ENCODE measurements at regions not wholly inside any gene's neighbourhood (a gene's known extent, or its start where the extent isn't known, plus 50 kb on each side); places are given as distances from the start of the nearest gene placed in this dataset.

DNA sequence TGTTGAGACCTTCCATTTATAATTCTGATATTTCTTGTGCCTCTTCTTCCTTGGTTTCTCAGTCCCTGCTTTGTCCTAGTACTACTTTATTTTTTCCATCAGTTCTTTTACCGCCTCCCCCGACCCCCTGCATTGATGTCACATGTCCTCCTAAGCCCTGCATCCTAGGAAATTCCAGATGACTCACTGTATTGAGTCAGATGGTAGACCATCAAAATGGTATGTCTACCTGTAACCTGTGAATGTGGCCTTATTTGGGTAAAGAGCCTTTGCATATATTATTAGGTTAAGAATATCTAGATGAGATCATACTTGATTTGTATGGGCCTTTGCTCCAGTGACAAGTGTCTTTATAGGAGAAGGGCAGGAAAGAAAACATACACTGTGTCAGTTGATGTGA is 515.3 kb upstream of the CA10 start:
- no peak overlapping the region for H3K4me3 ChIP-seq (ENCODE audit: low read depth, low read length)
- DNase-seq (ENCODE audit: low read depth) = no peak
- TF ChIP-seq, protein P1, sequence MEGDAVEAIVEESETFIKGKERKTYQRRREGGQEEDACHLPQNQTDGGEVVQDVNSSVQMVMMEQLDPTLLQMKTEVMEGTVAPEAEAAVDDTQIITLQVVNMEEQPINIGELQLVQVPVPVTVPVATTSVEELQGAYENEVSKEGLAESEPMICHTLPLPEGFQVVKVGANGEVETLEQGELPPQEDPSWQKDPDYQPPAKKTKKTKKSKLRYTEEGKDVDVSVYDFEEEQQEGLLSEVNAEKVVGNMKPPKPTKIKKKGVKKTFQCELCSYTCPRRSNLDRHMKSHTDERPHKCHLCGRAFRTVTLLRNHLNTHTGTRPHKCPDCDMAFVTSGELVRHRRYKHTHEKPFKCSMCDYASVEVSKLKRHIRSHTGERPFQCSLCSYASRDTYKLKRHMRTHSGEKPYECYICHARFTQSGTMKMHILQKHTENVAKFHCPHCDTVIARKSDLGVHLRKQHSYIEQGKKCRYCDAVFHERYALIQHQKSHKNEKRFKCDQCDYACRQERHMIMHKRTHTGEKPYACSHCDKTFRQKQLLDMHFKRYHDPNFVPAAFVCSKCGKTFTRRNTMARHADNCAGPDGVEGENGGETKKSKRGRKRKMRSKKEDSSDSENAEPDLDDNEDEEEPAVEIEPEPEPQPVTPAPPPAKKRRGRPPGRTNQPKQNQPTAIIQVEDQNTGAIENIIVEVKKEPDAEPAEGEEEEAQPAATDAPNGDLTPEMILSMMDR (IDR thresholded peaks at IDR 0.05; ENCODE audit: insufficient read depth, low read length) = no peak

DNA sequence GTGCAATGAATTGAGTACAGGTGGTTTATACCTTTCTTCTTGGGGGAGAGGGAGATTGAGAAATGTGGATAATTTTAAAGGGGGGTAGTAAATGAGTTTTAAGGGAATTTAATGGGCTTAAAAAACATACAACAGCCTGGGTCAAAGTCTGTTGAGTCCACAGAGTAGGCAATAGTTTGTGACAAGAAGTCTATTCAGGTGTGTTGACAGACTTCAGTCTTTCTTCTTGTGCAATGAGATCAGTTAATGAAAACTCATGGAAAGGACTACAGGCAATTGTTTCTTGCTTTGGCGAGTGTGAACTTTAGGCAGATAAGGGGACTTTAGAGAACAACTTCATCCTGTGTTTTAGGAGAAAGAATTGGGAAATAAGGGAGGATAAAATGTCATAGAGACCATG is 507.8 kb upstream of the CA10 start:
- no peak for DNase-seq (ENCODE audit: low read depth)
- no peak overlapping the region for H3K4me3 ChIP-seq (ENCODE audit: low read depth, low read length)
- TF ChIP-seq, protein P1 (IDR thresholded peaks at IDR 0.05; ENCODE audit: insufficient read depth, low read length) = no peak

DNA sequence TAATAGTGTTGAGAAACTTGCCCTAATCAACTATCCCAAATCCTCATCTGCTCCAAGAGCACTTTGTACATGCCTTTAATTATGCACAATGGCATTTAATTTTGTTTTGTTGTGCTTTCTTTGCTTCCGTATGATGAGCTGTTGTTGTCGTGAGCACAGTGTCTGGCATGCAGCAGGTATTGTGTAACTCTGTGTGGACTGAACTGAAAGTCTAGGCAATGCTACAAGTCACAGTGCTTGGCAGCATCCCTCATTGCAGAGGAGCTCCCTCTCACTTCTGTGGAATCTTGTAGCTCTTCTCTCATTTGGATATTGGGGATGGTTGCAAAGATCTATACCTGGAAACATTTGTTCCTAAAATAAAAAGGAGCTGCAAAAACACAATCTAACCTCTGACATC is 502.2 kb upstream of the CA10 start:
- TF ChIP-seq, protein P1 (IDR thresholded peaks at IDR 0.05; ENCODE audit: insufficient read depth, low read length) = no peak
- DNase-seq (ENCODE audit: low read depth) = no peak
- H3K4me3 ChIP-seq (ENCODE audit: low read depth, low read length) = no peak overlapping the region

DNA sequence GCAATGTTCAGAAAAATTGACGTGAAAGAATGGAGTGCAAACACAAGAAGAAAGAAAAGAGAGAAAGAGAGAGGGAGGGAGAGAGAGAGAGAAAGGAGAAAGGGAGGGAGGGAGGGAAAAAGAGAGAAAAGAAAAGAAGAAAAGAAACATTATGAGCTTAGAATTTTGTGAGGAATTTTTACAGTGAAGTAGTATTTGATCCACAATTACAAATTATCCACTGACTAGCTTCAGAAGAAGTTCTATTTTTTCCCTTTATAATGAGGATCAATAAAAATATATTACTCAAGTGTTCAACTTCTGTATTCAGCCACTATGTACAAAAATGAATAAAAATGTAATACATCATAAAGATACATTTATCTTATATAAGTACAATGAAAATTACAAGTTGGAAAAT is 494.5 kb upstream of the CA10 start:
- TF ChIP-seq, protein P1 (IDR thresholded peaks at IDR 0.05; ENCODE audit: insufficient read depth, low read length) = no peak
- DNase-seq (ENCODE audit: low read depth) = no peak
- H3K4me3 ChIP-seq (ENCODE audit: low read depth, low read length) = no peak overlapping the region

DNA sequence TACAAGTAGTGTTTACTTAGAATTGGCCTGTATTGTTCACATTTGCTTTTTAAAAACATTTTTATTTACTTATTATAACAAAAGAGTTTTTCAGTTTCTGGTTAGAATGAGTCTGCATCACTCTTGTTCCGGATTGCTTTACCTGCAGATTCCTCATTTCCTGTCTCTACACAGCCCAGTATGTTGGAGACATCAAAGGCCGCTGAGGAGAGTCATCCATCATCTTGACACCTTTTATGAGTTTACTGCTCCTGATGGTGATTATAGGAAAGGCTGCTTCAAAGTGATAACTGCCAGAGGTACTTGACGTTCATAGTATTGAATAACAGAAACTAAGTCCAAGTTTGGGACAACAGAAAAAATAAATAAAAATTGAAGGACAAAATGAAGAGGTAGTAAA is 490.5 kb upstream of the CA10 start:
- DNase-seq (ENCODE audit: low read depth) = no peak
- no peak overlapping the region for H3K4me3 ChIP-seq (ENCODE audit: low read depth, low read length)
- TF ChIP-seq, protein P1 (IDR thresholded peaks at IDR 0.05; ENCODE audit: insufficient read depth, low read length) = no peak

DNA sequence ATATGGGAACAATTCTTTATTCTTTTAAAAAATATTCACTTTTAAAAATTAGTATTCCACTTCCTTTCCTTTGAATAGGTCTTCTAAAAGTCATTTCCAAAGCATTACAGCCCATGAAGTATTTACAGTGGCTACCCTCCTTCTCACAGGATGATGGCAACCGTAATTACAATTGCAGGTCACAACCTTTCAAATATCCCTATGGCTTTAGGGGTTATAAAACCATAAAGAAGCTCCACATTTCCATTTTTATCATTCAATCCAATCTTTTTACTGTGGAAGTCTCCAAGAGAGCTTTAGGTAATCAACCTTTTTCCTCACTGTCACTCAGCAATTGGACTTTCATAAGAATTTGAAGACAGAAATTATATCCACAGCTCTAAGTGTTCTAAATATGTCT is 488.9 kb upstream of the CA10 start:
- H3K4me3 ChIP-seq (ENCODE audit: low read depth, low read length) = no peak overlapping the region
- TF ChIP-seq, protein P1 (IDR thresholded peaks at IDR 0.05; ENCODE audit: insufficient read depth, low read length) = no peak
- DNase-seq (ENCODE audit: low read depth) = no peak

DNA sequence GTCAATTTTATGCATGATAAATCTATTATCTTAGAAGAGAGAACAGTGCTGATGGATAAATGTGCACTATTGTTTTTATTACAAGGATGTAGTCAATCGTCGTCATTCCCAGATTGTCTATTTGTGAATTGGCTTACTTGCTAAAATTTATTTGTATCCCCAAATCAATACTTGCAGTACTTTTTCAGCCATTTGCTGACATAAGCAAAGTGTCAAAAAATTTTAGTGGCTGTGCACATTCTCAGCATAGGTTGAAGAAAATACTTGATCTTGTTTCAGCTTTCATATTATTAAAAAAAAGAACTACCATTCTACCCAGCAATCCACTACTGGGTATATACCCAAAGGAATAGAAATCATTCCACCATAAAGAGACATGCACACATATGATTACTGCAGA is 477.9 kb upstream of the CA10 start:
- TF ChIP-seq, protein P1 (IDR thresholded peaks at IDR 0.05; ENCODE audit: insufficient read depth, low read length) = no peak
- DNase-seq (ENCODE audit: low read depth) = no peak
- H3K4me3 ChIP-seq (ENCODE audit: low read depth, low read length) = no peak overlapping the region
